Coronary artery (tissue), 2 donors: ENCODE measurements at regions not wholly inside any gene's neighbourhood (a gene's known extent, or its start where the extent isn't known, plus 50 kb on each side); places are given as distances from the start of the nearest gene placed in this dataset.
"Not testable (repeated sequence)": the region's sequence is repeated elsewhere in the genome, so short reads cannot be mapped to it uniquely, and the experiment has no call there.

ENCODE experiments used
- DNase-seq: peaks from one replicate; pipeline ENCODE4 v3.0.0-alpha.2; 2017; ENCODE audit warnings: low spot score
- H3K27ac ChIP-seq, 2 donors: fragments of 200-600 bp; sonication (generic); one replicate each; pipeline ENCODE4 v1.5.1; 2016 to 2019
- H3K4me3 ChIP-seq: fragments of 200-600 bp; sonication (generic); 2 replicates; pipeline ENCODE4 v1.5.1; 2016; ENCODE audit warnings: mild to moderate bottlenecking, moderate library complexity
- TF ChIP-seq, protein P1 (sequence below): fragments of 200-600 bp; sonication (generic); IDR thresholded peaks from one replicate; pipeline ENCODE4 v1.5.1; 2019; ENCODE audit warnings: antibody characterized with exemption

DNA sequence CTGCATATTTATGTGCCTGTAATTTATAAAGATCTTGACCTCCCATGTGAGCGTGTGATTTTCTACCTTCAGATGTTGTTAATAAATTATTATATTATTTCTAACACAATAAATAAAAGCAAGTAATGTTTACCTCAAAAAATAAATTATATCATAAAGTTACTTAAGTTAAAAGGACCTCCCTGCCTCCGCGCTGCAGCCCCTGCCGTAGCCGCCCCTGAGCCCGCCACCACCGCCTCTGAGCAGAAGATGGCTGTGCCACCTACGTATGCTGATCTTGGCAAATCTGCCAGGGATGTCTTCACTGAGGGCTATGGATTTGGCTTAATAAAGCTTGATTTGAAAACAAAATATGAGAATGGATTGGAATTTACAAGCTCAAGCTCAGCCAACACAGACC, 119.6 kb upstream of the BRWD3 start:
- Histone ChIP-seq H3K27ac (no peak overlapping the region), H3K4me3 (no peak overlapping the region)
- TF ChIP-seq, protein P1, sequence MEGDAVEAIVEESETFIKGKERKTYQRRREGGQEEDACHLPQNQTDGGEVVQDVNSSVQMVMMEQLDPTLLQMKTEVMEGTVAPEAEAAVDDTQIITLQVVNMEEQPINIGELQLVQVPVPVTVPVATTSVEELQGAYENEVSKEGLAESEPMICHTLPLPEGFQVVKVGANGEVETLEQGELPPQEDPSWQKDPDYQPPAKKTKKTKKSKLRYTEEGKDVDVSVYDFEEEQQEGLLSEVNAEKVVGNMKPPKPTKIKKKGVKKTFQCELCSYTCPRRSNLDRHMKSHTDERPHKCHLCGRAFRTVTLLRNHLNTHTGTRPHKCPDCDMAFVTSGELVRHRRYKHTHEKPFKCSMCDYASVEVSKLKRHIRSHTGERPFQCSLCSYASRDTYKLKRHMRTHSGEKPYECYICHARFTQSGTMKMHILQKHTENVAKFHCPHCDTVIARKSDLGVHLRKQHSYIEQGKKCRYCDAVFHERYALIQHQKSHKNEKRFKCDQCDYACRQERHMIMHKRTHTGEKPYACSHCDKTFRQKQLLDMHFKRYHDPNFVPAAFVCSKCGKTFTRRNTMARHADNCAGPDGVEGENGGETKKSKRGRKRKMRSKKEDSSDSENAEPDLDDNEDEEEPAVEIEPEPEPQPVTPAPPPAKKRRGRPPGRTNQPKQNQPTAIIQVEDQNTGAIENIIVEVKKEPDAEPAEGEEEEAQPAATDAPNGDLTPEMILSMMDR, result no peak
- DNase-seq, result no peak

DNA sequence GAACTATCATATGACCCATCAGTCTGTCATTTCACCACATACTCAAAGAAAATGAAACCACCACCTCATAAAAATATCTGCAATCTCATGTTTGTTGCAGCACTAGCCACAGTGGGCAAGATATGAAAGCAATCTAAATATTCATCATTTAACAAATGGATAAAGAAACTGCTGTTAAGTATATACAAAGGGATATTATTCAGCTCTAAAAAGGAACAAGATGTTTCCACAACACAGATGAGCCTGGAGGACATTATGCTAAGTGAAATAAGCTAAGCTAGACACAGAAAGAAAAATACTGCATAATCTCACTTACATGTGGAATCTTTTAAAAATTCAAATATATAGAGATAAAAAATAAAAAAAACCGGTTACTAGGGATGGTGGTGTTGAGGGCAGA, 108.2 kb upstream of the BRWD3 start:
- H3K4me3 ChIP-seq, result no peak overlapping the region
- TF ChIP-seq, protein P1, result no peak
- H3K27ac ChIP-seq, result no peak overlapping the region
- no peak for DNase-seq

DNA sequence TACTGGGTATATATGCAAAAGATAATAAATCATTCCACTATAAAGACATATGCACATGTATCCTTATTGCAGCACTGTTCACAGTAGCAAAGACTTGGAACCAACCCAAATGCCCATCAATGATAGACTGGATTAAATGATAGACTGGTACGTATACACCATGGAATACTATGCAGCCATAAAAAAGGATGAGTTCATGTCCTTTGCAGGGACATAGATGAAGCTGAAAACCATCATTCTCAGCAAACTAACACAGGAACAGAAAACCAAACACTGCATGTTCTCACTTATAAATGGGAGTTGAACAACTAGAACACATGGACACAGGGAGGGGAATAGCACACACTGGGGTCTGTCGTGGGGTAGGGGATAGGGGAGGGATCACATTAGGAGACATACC, 102.7 kb upstream of the BRWD3 start:
- DNase-seq, H3K4me3 ChIP-seq, H3K27ac ChIP-seq: not testable (repeated sequence)

DNA sequence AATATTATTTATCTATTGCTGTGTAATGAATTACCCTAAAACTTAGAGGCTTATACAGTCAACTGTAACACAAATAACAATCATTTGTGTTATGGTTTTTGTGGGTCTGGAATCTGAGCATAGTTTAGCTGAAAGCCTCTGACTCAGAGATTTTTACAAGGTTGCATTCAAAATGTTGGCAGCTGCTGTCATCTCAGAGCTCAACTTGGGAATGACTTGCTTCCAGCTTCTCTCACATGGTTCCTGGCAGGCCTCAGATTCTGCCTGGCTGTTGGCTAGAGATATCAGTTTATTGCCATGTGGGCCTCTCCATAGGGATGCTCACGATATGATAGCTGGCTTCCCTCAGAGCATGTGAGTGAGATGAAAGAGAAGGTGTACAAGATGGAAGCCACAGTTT, 70.2 kb upstream of the BRWD3 start:
- Histone ChIP-seq H3K4me3 (no peak overlapping the region), H3K27ac (no peak overlapping the region)
- TF ChIP-seq, protein P1, result no peak
- no peak for DNase-seq

DNA sequence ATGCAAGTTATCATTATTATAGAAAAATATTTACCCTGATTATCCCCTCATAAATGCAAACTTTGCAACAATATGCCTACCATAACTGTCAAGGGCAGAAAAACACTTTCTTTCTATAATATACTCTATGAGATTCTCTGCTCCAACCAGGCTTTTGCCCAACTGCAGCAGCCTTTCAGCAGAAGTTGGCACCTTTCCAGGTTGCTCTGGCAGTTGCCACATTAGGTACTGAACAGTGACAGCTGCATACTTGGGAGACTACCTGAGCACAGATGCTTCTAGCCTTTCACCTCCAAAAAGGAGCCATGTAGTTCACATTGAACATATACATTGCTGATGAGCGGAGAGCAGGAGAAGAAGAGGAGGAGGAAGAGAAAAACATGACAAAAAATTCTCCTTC, 69.5 kb upstream of the BRWD3 start:
- no peak overlapping the region for H3K4me3 ChIP-seq
- no peak overlapping the region for H3K27ac ChIP-seq
- no peak for DNase-seq
- TF ChIP-seq, protein P1, result no peak

DNA sequence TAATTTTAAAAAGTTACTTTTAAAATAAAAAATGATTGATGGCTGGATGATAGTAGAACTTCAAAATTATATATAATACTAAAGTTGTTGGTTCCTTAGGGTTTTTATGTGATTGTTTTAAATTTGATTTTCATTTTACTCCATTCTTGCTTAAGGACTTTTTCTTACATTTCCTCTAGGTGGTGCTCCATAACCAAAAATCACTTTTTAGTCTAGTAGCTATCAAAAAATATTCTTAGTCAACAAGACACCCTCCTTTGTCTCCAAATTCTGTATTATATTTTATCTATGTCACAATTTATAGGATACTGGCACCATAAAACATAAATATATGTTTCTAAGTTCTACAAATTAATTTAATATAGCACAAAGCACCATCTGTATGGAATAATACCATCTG, 67.2 kb upstream of the BRWD3 start:
- no peak overlapping the region for H3K4me3 ChIP-seq
- H3K27ac ChIP-seq, result no peak overlapping the region
- DNase-seq, result no peak
- TF ChIP-seq, protein P1, result peak; percentile 15
